GM10266 (cell line): ENCODE measurements at regions not wholly inside any gene's neighbourhood (a gene's known extent, or its start where the extent isn't known, plus 50 kb on each side); places are given as distances from the start of the nearest gene placed in this dataset.
"Not testable (repeated sequence)": the region's sequence is repeated elsewhere in the genome, so short reads cannot be mapped to it uniquely, and the experiment has no call there.

ENCODE experiments used
- DNase-seq: peaks from one replicate; pipeline ENCODE4 v3.0.0; 2012; ENCODE audit errors: extremely low spot score
- TF ChIP-seq, protein P1 (sequence below): IDR thresholded peaks from 2 replicates; pipeline ENCODE4 v1.5.1; 2012; ENCODE audit warnings: mild to moderate bottlenecking, low read depth; ENCODE audit not compliant: control insufficient read depth, insufficient read depth; ENCODE audit errors: missing control alignments

DNA sequence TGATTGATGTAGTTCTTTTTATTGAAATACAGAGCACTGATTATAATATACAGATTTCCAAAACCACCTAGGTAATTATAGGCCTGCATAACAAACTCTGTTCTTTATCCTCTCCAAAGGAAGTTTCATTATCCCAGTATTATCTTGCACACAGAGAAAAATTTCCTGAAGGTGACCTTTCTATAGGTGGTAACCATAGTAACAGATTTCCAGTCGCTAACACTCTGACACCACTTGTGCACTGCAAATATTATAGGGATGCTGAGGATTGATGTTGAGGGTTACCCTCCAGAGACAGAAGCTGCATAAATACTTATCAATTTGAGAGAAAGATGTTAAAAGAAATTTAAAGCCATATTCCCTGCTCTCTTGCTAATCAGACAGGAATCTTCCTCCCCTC, 274.5 kb upstream of the NRSN1 start:
- TF ChIP-seq, protein P1, sequence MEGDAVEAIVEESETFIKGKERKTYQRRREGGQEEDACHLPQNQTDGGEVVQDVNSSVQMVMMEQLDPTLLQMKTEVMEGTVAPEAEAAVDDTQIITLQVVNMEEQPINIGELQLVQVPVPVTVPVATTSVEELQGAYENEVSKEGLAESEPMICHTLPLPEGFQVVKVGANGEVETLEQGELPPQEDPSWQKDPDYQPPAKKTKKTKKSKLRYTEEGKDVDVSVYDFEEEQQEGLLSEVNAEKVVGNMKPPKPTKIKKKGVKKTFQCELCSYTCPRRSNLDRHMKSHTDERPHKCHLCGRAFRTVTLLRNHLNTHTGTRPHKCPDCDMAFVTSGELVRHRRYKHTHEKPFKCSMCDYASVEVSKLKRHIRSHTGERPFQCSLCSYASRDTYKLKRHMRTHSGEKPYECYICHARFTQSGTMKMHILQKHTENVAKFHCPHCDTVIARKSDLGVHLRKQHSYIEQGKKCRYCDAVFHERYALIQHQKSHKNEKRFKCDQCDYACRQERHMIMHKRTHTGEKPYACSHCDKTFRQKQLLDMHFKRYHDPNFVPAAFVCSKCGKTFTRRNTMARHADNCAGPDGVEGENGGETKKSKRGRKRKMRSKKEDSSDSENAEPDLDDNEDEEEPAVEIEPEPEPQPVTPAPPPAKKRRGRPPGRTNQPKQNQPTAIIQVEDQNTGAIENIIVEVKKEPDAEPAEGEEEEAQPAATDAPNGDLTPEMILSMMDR = no peak
- DNase-seq = no peak

DNA sequence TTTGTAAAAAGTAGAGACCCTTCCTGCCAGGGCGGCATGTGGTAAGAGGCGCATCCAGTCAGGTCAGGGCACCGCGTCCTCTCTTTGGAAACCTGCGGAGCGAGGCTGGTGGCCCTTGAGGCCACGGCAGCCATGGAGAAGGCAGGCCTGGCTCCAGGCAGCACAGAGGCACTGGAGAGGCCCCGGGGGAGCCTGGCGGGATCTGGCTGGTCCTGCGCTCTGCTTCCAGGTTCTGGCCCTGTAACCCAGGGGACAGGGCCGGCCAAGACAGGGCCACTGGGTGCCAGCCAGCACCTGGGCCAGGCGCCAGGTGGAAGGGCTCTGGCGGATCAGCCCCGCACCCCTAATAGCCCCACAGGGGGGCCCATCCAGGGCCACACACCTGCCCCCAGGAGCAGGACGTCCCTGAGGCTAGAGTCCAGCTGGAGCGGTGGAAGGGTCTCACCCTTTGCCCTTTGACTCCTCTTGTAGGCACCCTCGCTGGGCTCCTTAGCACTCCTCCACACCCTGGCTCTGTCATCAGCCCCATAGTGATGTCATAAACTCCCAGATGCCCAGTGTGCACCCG, 272.4 kb upstream of the NRSN1 start:
- DNase-seq = not testable (repeated sequence)

DNA sequence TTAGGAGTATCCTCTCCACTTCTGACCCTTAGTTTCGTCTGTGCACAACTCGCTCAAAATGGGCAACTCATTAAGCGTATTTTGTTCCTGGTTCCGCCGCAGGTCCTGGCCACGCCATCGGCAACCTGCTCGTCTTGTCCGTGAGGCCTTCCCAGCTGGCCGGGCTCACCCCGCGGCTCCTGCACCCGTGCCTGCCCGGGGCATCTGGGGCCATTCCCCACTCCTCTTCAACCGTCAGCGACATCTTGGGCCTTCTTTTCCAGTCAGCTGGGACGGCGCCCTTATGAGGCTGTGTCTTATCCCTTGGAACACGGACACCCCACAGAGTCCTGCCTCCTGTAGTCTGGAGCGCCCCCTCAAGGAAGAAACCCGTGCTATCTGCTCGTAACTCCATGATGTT, 271.9 kb upstream of the NRSN1 start:
- DNase-seq = not testable (repeated sequence)

DNA sequence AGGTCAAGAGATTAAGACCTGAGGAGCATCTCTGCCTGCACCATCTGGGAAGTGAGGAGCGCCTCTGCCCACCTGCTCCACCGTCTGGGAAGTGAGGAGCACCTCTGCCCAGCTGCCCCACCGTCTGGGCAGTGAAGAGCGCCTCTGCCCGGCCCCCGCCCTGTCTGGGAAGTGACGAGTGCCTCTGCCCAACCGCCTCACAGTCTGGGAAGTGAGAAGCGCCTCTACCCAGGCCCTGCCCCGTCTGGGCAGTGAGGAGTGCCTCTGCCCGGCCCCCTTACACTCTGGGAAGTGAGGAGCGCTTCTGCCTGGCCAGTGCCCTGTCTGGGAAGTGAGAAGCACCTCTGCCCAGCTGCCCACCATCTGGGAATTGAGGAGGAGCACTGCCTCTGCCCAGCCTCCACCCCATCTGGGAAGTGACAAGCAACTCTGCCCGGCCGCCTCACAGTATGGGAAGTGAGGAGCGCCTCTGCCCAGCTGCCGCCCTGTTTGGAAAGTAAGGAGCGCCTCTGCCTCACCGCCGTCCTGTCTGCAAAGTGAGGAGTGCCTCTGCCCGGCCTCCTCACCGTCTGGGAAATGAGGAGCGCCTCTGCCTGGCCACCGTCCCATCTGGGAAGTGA, 270.4 kb upstream of the NRSN1 start:
- TF ChIP-seq, protein P1 = no peak
- DNase-seq = no peak

DNA sequence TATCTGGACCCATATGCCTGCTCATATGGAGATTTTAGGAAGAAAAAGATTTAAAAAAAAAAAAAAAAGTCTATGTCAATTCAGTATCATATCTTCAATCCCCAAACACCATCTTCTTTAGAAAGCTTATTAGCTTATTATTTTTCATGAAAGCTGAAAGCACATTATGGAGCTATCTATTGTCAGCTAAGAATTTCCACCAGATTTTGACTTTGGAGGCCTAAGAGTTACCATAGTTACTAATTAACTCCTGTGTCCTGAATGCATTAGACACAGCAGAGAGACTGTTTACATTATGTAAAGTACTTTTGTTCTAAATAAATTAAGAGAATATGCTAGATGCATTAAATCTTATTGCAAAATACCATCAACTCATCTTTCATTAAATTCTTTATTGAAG, 255.5 kb upstream of the NRSN1 start:
- no peak for DNase-seq
- TF ChIP-seq, protein P1 = no peak

DNA sequence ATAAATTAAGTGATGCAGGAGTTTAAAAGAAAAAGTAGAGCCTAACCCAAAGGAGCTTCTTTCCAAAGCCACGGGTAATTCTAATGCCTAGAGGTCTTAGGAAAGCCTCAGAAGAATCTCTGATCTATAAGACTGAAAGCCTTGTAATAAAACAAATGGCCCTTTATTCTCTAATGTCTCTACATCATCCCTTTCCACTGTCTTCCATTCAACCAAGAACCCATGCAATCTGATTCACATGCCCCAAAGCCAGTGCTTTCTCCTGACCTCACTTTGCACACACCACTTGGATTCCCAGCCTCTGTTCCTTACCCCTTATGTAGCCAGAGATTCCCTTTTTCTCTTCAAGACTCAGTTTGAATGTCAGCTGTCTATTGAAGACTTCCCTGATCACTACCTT, 252.9 kb upstream of the NRSN1 start:
- no peak for DNase-seq

DNA sequence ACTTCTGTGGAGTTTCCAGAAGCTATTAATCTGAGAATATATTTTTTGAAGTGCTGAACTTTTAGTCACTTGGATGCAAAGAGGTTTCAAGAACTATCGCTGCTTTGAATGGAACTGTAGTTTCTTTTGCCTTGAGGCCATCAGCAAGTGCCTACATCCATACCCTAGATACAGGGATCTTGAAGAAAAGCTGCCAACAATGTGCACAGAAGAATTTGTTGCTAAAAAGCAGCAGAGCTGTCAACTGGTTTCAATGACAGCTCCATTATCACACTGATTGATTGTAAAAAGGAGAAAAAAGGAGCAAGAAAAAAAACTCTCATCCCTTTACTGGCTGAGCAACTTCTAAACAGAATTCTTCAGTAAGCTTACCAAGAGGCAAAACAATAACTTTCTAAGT, 251.0 kb upstream of the NRSN1 start:
- TF ChIP-seq, protein P1 = no peak
- no peak for DNase-seq

More for the DNA sequence above, 252.9 kb upstream of the NRSN1 start:
- TF ChIP-seq, protein P1 = no peak

DNA sequence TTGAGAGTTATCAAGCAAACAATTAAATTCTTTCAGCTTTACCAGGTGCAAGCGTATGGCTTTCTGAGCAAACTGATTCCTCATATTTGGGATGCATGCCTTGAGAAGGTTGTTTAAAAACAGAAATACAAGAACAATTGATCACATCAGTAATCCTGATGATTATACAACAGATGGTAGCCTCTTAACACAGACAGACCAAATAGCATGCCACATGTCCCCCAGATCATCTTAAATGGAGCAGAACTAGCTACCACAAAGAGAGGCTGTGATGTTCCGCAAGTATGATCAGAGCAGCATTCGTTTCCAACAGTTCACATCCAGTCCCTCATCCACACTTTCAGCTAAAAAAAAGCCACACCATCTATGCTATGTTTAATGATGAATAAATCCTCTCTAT, 246.2 kb upstream of the NRSN1 start:
- TF ChIP-seq, protein P1 = no peak
- DNase-seq = no peak
